ENCODE measurements at regions not wholly inside any gene's neighbourhood (a gene's known extent, or its start where the extent isn't known, plus 50 kb on each side); places are given as distances from the start of the nearest gene placed in this dataset.

GRCh38 chr1:63124666-63125191, 197.6 kb upstream of the FOXD3 start:
- no peak for DNase-seq

- DNase-seq = no peak
Measured at GRCh38 chr1:63126104-63126503, 196.3 kb upstream of the FOXD3 start.

- no peak for DNase-seq
Measured at GRCh38 chr1:63127376-63127775, 195.0 kb upstream of the FOXD3 start.

- no peak for DNase-seq
Measured at GRCh38 chr1:63128556-63128955, 193.8 kb upstream of the FOXD3 start.

- DNase-seq = no peak
Measured at GRCh38 chr1:63129184-63129583, 193.2 kb upstream of the FOXD3 start.

GRCh38 chr1:63129855-63130254, 192.5 kb upstream of the FOXD3 start:
- no peak for DNase-seq

- no peak for DNase-seq
Measured at GRCh38 chr1:63134501-63135173, 187.7 kb upstream of the FOXD3 start.

- DNase-seq = no peak
Measured at GRCh38 chr1:63135174-63135512, 187.2 kb upstream of the FOXD3 start.

GRCh38 chr1:63135801-63136200, 186.6 kb upstream of the FOXD3 start:
- no peak for DNase-seq

GRCh38 chr1:63142001-63142400, 180.4 kb upstream of the FOXD3 start:
- no peak for DNase-seq

- DNase-seq = no peak
Measured at GRCh38 chr1:63143482-63143881, 178.9 kb upstream of the FOXD3 start.

GRCh38 chr1:63147783-63148182, 174.6 kb upstream of the FOXD3 start:
- no peak for DNase-seq

- DNase-seq = no peak
Measured at GRCh38 chr1:63148825-63149645, 173.3 kb upstream of the FOXD3 start.

- DNase-seq = no peak
Measured at GRCh38 chr1:63152572-63152971, 169.8 kb upstream of the FOXD3 start.

- no peak for DNase-seq
Measured at GRCh38 chr1:63155437-63155836, 166.9 kb upstream of the FOXD3 start.

GRCh38 chr1:63157085-63157484, 165.3 kb upstream of the FOXD3 start:
- no peak for DNase-seq

- no peak for DNase-seq
Measured at GRCh38 chr1:63169057-63169456, 153.3 kb upstream of the FOXD3 start.

- DNase-seq = no peak
Measured at GRCh38 chr1:63173161-63173560, 149.2 kb upstream of the FOXD3 start.

- no peak for DNase-seq
Measured at GRCh38 chr1:63189677-63190076, 132.7 kb upstream of the FOXD3 start.

- no peak for DNase-seq
Measured at GRCh38 chr1:63190171-63190570, 132.2 kb upstream of the FOXD3 start.

- no peak for DNase-seq
Measured at GRCh38 chr1:63198871-63199394, 123.4 kb upstream of the FOXD3 start.

GRCh38 chr1:63199706-63200335, 122.5 kb upstream of the FOXD3 start:
- DNase-seq = no peak

- no peak for DNase-seq
Measured at GRCh38 chr1:63200676-63201075, 121.7 kb upstream of the FOXD3 start.

- DNase-seq = no peak
Measured at GRCh38 chr1:63203641-63204040, 118.7 kb upstream of the FOXD3 start.
